Hepatocyte (in vitro differentiated cells): ENCODE measurements at regions not wholly inside any gene's neighbourhood (a gene's known extent, or its start where the extent isn't known, plus 50 kb on each side); places are given as distances from the start of the nearest gene placed in this dataset.

Experiments
- DNase-seq: peaks from one replicate; pipeline ENCODE4 v3.0.0-alpha.2; 2016; ENCODE audit warnings: low spot score
- H2AFZ ChIP-seq: fragments of 200-600 bp; sonication (generic); 2 replicates; pipeline ENCODE4 v1.6.0; 2016; ENCODE audit warnings: antibody characterized with exemption, mild to moderate bottlenecking
- H3K27ac ChIP-seq: fragments of 200-600 bp; sonication (generic); 2 replicates; pipeline ENCODE4 v1.5.1; 2016; ENCODE audit warnings: mild to moderate bottlenecking
- H3K27me3 ChIP-seq: fragments of 200-600 bp; sonication (generic); 2 replicates; pipeline ENCODE4 v1.6.1; 2016
- H3K36me3 ChIP-seq: fragments of 200-600 bp; sonication (generic); replicated peaks from 2 replicates; pipeline ENCODE4 v1.5.1; 2016; ENCODE audit warnings: low read depth; ENCODE audit not compliant: insufficient read depth
- H3K4me1 ChIP-seq: fragments of 200-600 bp; sonication (generic); 2 replicates; pipeline ENCODE4 v1.5.1; 2016; ENCODE audit warnings: mild to moderate bottlenecking, moderate library complexity; ENCODE audit not compliant: insufficient read depth
- H3K4me2 ChIP-seq: fragments of 200-600 bp; sonication (generic); 2 replicates; pipeline ENCODE4 v1.6.0; 2016
- H3K4me3 ChIP-seq: fragments of 200-600 bp; sonication (generic); 2 replicates; pipeline ENCODE4 v1.5.1; 2016; ENCODE audit warnings: mild to moderate bottlenecking
- H3K79me2 ChIP-seq: fragments of 200-600 bp; sonication (generic); 2 replicates; pipeline ENCODE4 v1.6.0; 2017; ENCODE audit warnings: mild to moderate bottlenecking
- H3K9me2 ChIP-seq: fragments of 200-600 bp; sonication (generic); replicated peaks from 2 replicates; pipeline ENCODE4 v1.6.0; 2017; ENCODE audit warnings: mild to moderate bottlenecking; ENCODE audit not compliant: insufficient read depth
- H3K9me3 ChIP-seq: fragments of 200-600 bp; sonication (generic); 2 replicates; pipeline ENCODE4 v1.5.1; 2016; ENCODE audit warnings: low read depth, mild to moderate bottlenecking
- H4K20me1 ChIP-seq: fragments of 200-600 bp; sonication (generic); 2 replicates; pipeline ENCODE4 v1.6.0; 2016; ENCODE audit warnings: mild to moderate bottlenecking; ENCODE audit not compliant: insufficient read depth, poor library complexity, severe bottlenecking
- EZH2 ChIP-seq: fragments of 200-600 bp; sonication (generic); IDR thresholded peaks from 2 replicates; pipeline ENCODE4 v1.6.1; 2016; ENCODE audit warnings: antibody characterized with exemption, mild to moderate bottlenecking, borderline replicate concordance
- EZH2phosphoT487 ChIP-seq: fragments of 200-600 bp; sonication (generic); IDR thresholded peaks from one replicate; pipeline ENCODE4 v1.6.1; 2018; ENCODE audit warnings: antibody characterized with exemption, mild to moderate bottlenecking, low read depth, moderate library complexity; ENCODE audit not compliant: unreplicated experiment, severe bottlenecking
- WGBS: methylation state at CpG from one replicate; pipeline ENCODE4 v1.1.6; 2016; ENCODE audit warnings: low lambda C conversion rate; ENCODE audit errors: missing lambda C conversion rate; 5-methylcytosine and 5-hydroxymethylcytosine counted together
- TF ChIP-seq, protein P1 (sequence below): fragments of 200-600 bp; sonication (generic); IDR thresholded peaks from 2 replicates; pipeline ENCODE4 v1.5.1; 2016; ENCODE audit warnings: antibody characterized with exemption, mild to moderate bottlenecking; ENCODE audit not compliant: poor library complexity

DNA sequence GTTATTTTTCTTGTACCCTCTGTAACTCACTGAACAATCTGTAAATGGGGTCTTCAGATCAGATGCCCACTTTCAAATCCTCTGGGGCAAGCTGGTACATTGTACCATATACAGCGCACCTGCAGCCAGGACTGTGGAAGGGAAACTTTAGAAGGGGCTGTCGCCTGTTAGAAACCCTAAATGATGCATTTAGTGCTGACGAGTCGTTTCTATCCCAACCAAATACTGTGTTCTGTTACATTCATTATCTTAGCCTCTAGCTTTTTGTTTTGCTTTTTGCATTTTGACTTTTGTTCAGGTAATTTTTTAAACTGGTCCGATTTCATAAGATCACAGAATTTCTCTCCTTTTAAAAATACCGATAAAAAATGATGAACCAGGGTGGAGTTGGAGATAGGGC, 66.4 kb upstream of the AGA start:
- Histone ChIP-seq H3K4me3 (no peak overlapping the region), H3K36me3 (no peaks in the 10 kb centered on the region), H3K27ac (no peak overlapping the region), H3K4me2 (no peak overlapping the region), H3K9me3 (no peaks in the 10 kb centered on the region), H4K20me1 (no peaks in the 10 kb centered on the region), H2AFZ (no peak overlapping the region), H3K9me2 (no peaks in the 10 kb centered on the region), H3K4me1 (no peaks in the 10 kb centered on the region), H3K27me3 (no peaks in the 10 kb centered on the region), H3K79me2 (no peaks in the 10 kb centered on the region)
- no peak for DNase-seq
- 96% methylated on average over 6 of the region's 6 CpGs for WGBS
- TF ChIP-seq, protein P1, sequence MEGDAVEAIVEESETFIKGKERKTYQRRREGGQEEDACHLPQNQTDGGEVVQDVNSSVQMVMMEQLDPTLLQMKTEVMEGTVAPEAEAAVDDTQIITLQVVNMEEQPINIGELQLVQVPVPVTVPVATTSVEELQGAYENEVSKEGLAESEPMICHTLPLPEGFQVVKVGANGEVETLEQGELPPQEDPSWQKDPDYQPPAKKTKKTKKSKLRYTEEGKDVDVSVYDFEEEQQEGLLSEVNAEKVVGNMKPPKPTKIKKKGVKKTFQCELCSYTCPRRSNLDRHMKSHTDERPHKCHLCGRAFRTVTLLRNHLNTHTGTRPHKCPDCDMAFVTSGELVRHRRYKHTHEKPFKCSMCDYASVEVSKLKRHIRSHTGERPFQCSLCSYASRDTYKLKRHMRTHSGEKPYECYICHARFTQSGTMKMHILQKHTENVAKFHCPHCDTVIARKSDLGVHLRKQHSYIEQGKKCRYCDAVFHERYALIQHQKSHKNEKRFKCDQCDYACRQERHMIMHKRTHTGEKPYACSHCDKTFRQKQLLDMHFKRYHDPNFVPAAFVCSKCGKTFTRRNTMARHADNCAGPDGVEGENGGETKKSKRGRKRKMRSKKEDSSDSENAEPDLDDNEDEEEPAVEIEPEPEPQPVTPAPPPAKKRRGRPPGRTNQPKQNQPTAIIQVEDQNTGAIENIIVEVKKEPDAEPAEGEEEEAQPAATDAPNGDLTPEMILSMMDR: no peak
- TF ChIP-seq EZH2phosphoT487 (no peak), EZH2 (no peak)

DNA sequence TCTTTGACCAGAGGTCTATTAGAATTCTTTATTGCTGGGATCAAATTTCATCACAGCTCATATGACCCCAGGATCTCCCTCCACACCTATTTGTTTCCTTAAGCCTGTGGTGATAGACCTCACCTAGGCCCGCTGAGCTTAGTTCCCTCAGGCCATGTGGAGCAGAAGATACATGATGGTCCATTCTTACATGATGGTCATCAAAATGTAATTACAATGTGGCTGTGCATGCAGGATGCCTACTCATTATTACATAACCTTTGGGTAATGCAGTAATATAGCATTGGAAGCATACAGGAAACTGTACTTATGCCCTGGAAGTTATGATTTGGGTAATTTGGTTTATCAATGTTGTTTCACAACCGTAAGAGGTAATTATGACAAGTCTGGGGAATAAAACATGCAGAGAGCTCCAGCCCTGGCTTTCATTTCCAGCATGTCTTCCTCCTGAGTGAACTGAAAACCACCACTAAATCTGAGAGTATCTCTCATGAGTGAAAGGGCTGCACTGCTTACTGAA, 67.0 kb upstream of the AGA start:
- no peak overlapping the region for H3K4me3 ChIP-seq
- no peaks in the 10 kb centered on the region for H3K36me3 ChIP-seq
- no peaks in the 10 kb centered on the region for H3K79me2 ChIP-seq
- no peak overlapping the region for H3K4me2 ChIP-seq
- no peaks in the 10 kb centered on the region for H3K9me2 ChIP-seq
- no peak overlapping the region for H3K27ac ChIP-seq
- no peaks in the 10 kb centered on the region for H3K4me1 ChIP-seq
- TF ChIP-seq, protein P1: no peak
- DNase-seq: no peak
- H2AFZ ChIP-seq: no peak overlapping the region
- H3K27me3 ChIP-seq: no peaks in the 10 kb centered on the region
- 64% methylated on average over 2 of the region's 2 CpGs for WGBS
- H3K9me3 ChIP-seq: no peaks in the 10 kb centered on the region
- no peaks in the 10 kb centered on the region for H4K20me1 ChIP-seq

- DNase-seq: peak; percentile 41
- Histone ChIP-seq H3K27ac (no peak overlapping the region), H2AFZ (no peak overlapping the region), H3K36me3 (no peaks in the 10 kb centered on the region), H4K20me1 (no peaks in the 10 kb centered on the region), H3K4me3 (no peak overlapping the region), H3K4me1 (no peaks in the 10 kb centered on the region), H3K9me3 (no peaks in the 10 kb centered on the region), H3K4me2 (no peak overlapping the region), H3K9me2 (no peaks in the 10 kb centered on the region), H3K27me3 (no peaks in the 10 kb centered on the region), H3K79me2 (no peaks in the 10 kb centered on the region)
- TF ChIP-seq EZH2: no peak
- TF ChIP-seq EZH2phosphoT487: no peak
- TF ChIP-seq, protein P1: no peak
- 74% methylated on average over 3 of the region's 3 CpGs for WGBS
Observed at GRCh38 chr4:177511611-177512010, 69.4 kb upstream of the AGA start.

- TF ChIP-seq, protein P1: no peak
- TF ChIP-seq EZH2 (no peak), EZH2phosphoT487 (no peak)
- no peak overlapping the region for H3K27ac ChIP-seq
- H2AFZ ChIP-seq: no peak overlapping the region
- H3K9me2 ChIP-seq: no peaks in the 10 kb centered on the region
- H3K4me3 ChIP-seq: no peak overlapping the region
- no peaks in the 10 kb centered on the region for H3K36me3 ChIP-seq
- DNase-seq: no peak
- H4K20me1 ChIP-seq: no peaks in the 10 kb centered on the region
- H3K9me3 ChIP-seq: no peaks in the 10 kb centered on the region
- H3K27me3 ChIP-seq: no peaks in the 10 kb centered on the region
- no peaks in the 10 kb centered on the region for H3K4me1 ChIP-seq
- H3K79me2 ChIP-seq: no peaks in the 10 kb centered on the region
- no peak overlapping the region for H3K4me2 ChIP-seq
Observed at GRCh38 chr4:177512646-177513045, 70.4 kb upstream of the AGA start.
